ENCODE measurements at regions not wholly inside any gene's neighbourhood (a gene's known extent, or its start where the extent isn't known, plus 50 kb on each side); places are given as distances from the start of the nearest gene placed in this dataset.

GRCh38 chr6:100186552-100186951 lies 192.5 kb upstream of the MCHR2 start:
- Histone ChIP-seq H2AFZ (ENCODE audit: low read depth, low read length) (no peak overlapping the region), H3K36me3 (ENCODE audit: insufficient read depth, low read length) (no peaks in the 10 kb centered on the region), H3K9me3 (ENCODE audit: low read length) (no peaks in the 10 kb centered on the region), H3K9ac (ENCODE audit: low read length) (no peak overlapping the region), H3K27ac (ENCODE audit: low read length) (no peak overlapping the region), H4K20me1 (ENCODE audit: insufficient read depth) (no peaks in the 10 kb centered on the region), H3K27me3 (ENCODE audit: insufficient read depth, low read depth, low read length) (no peaks in the 10 kb centered on the region), H3K79me2 (replicated peaks; ENCODE audit: insufficient read depth, low read length) (no peaks in the 10 kb centered on the region), H3K4me3 (ENCODE audit: low read length) (no peak overlapping the region), H3K4me2 (ENCODE audit: low read length) (no peak overlapping the region), H3F3A (ENCODE audit: insufficient read depth, low read length, poor library complexity, severe bottlenecking) (no peaks in the 10 kb centered on the region), H3K9me2 (ENCODE audit: insufficient read depth, low read length) (no peaks in the 10 kb centered on the region)
- TF ChIP-seq EZH2 (IDR thresholded peaks at IDR 0.05; ENCODE audit: borderline replicate concordance, insufficient read depth, low read length, poor library complexity, severe bottlenecking), result no peak
- no peak for TF ChIP-seq EP300 (conservative IDR thresholded peaks at IDR 0.05; ENCODE audit: poor library complexity, severe bottlenecking)
- TF ChIP-seq TAF1 (IDR thresholded peaks at IDR 0.05; ENCODE audit: low read depth), result no peak
- no peak for TF ChIP-seq REST (IDR thresholded peaks at IDR 0.05; ENCODE audit: borderline replicate concordance)
- no peak for TF ChIP-seq RAD21 (conservative IDR thresholded peaks at IDR 0.05)

- H3K79me2 ChIP-seq (replicated peaks; ENCODE audit: insufficient read depth, low read length), result no peaks in the 10 kb centered on the region
- no peaks in the 10 kb centered on the region for H3K27me3 ChIP-seq (ENCODE audit: insufficient read depth, low read depth, low read length)
- no peak overlapping the region for H3K4me3 ChIP-seq (ENCODE audit: low read length)
- H3K9ac ChIP-seq (ENCODE audit: low read length), result no peak overlapping the region
- no peak overlapping the region for H2AFZ ChIP-seq (ENCODE audit: low read depth, low read length)
- no peaks in the 10 kb centered on the region for H3K9me2 ChIP-seq (ENCODE audit: insufficient read depth, low read length)
- H4K20me1 ChIP-seq (ENCODE audit: insufficient read depth), result no peaks in the 10 kb centered on the region
- H3K4me2 ChIP-seq (ENCODE audit: low read length), result no peak overlapping the region
- H3K9me3 ChIP-seq (ENCODE audit: low read length), result no peaks in the 10 kb centered on the region
- no peak for TF ChIP-seq SMC3 (conservative IDR thresholded peaks at IDR 0.05; ENCODE audit: poor library complexity)
- no peak for TF ChIP-seq CTCF (IDR thresholded peaks at IDR 0.05; ENCODE audit: poor library complexity, severe bottlenecking)
- no peak for TF ChIP-seq RAD21 (conservative IDR thresholded peaks at IDR 0.05)
- no peak for TF ChIP-seq EP300 (conservative IDR thresholded peaks at IDR 0.05; ENCODE audit: poor library complexity, severe bottlenecking)
- TF ChIP-seq REST (IDR thresholded peaks at IDR 0.05; ENCODE audit: borderline replicate concordance), result no peak
- no peak for TF ChIP-seq MXI1 (conservative IDR thresholded peaks at IDR 0.05; ENCODE audit: poor library complexity, severe bottlenecking)
- TF ChIP-seq EZH2 (IDR thresholded peaks at IDR 0.05; ENCODE audit: borderline replicate concordance, insufficient read depth, low read length, poor library complexity, severe bottlenecking), result no peak
- TF ChIP-seq POLR2AphosphoS5 (IDR thresholded peaks at IDR 0.05), result no peak
- no peak for TF ChIP-seq TAF1 (IDR thresholded peaks at IDR 0.05; ENCODE audit: low read depth)
- H3F3A ChIP-seq (ENCODE audit: insufficient read depth, low read length, poor library complexity, severe bottlenecking), result no peaks in the 10 kb centered on the region
- no peak overlapping the region for H3K27ac ChIP-seq (ENCODE audit: low read length)
- H3K36me3 ChIP-seq (ENCODE audit: insufficient read depth, low read length), result no peaks in the 10 kb centered on the region
Observed at GRCh38 chr6:100185615-100186014, 191.6 kb upstream of the MCHR2 start.
